ENCODE measurements at regions not wholly inside any gene's neighbourhood (a gene's known extent, or its start where the extent isn't known, plus 50 kb on each side); places are given as distances from the start of the nearest gene placed in this dataset.
"Not testable (repeated sequence)": the region's sequence is repeated elsewhere in the genome, so short reads cannot be mapped to it uniquely, and the experiment has no call there.

DNA sequence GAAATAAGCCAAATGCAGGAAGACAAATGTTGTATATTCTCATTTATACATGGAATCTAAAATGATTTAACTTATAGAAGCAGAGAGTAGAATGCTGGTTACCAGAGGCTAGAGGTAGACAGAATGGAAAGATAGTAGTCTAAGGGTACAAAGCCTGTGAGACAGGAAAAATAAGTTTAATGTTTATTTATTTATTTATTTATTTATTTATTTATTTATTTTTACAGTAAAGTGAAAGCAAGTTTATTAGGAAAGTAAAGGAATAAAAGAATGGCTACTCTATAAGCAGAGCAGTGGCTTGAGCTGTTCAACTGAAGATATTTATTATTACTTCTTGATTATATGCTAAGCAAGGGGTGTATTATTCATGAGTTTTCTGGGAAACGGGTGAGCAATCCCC is 203.2 kb downstream of the LAS1L start:
- no peak overlapping the region for H3K4me3 ChIP-seq (ENCODE audit: low read length)
- H3K4me1 ChIP-seq (ENCODE audit: control insufficient read depth, insufficient read depth, low read length): no peaks in the 10 kb centered on the region
- no peak overlapping the region for H3K9ac ChIP-seq (ENCODE audit: low read length)
- H3K27me3 ChIP-seq (ENCODE audit: control insufficient read depth, insufficient read depth, low read length): no peaks in the 10 kb centered on the region
- H3K27ac ChIP-seq (ENCODE audit: low read depth, low read length): no peak overlapping the region
- H3K36me3 ChIP-seq (ENCODE audit: control insufficient read depth, insufficient read depth, low read length): no peaks in the 10 kb centered on the region

DNA sequence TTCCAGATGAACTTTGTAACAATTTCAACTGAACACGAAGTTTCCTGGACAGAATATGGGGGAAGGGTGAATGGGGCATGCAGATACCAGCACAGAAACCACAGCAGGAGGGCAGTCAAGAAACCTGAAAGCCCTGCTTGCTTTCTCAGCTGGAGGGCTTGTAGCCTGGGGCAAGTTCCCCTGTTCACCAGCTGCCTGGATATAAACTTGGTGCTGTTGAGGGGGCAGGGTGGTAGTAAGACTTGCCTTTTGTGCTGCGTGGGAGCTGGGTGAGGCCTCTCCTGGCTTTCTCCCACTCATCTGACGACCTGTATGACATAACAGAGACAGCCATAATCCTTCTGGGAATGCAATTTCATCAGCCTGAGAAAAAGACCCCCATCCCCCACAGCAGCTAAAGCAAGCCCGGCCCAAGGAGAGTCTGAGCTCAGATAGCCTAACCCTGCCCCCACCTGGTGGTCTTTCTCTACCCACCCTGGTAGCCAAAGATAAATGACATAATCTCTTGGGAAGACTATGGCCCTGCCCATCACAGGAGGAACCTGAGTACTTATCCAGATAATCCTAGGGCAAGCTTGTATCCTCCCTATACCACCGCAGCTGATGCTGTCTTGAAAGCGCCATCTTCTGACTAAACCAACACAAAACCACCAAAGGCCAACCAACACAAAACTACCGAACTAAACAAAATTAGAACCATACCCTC is 234.3 kb downstream of the LAS1L start:
- no peak overlapping the region for H3K4me3 ChIP-seq (ENCODE audit: low read length)
- H3K27me3 ChIP-seq (ENCODE audit: control insufficient read depth, insufficient read depth, low read length): no peaks in the 10 kb centered on the region
- no peak overlapping the region for H3K9ac ChIP-seq (ENCODE audit: low read length)
- no peaks in the 10 kb centered on the region for H3K36me3 ChIP-seq (ENCODE audit: control insufficient read depth, insufficient read depth, low read length)
- no peak overlapping the region for H3K27ac ChIP-seq (ENCODE audit: low read depth, low read length)
- H3K4me1 ChIP-seq (ENCODE audit: control insufficient read depth, insufficient read depth, low read length): no peaks in the 10 kb centered on the region

DNA sequence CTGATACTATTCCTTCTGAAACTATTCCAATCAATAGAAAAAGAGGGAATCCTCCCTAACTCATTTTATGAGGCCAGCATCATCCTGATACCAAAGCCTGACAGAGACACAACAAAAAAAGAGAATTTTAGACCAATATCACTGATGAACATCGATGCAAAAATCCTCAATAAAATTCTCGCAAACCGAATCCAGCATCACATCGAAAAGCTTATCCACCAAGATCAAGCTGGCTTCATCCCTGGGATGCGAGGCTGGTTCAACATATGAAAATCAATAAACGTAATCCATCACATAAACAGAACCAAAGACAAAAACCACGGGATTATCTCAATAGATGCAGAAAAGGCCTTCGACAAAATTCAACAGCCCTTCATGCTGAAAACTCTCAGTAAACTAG is 251.7 kb downstream of the LAS1L start:
- H3K4me3 ChIP-seq (ENCODE audit: low read length); H3K36me3 ChIP-seq (ENCODE audit: control insufficient read depth, insufficient read depth, low read length); H3K27ac ChIP-seq (ENCODE audit: low read depth, low read length); H3K9ac ChIP-seq (ENCODE audit: low read length); H3K27me3 ChIP-seq (ENCODE audit: control insufficient read depth, insufficient read depth, low read length); H3K4me1 ChIP-seq (ENCODE audit: control insufficient read depth, insufficient read depth, low read length): not testable (repeated sequence)

DNA sequence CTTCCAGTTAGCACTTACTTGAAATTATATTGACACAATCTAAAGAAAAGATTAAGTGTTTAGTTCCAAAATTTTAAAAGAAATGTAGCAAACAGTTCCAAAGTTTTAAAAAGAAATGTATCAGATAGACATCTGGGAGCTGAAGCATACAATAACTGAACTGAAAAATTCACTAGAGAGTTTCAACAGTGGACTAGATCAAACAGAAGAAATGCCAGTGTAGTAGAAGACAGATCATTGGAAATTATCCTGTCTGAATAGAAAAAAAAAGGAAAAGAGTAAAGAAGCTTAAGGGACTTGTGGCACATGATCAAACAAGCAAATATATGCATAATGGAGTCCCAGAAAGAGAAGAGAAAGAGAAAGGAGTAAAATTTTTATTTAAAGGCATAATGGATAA is 261.4 kb downstream of the LAS1L start:
- Histone ChIP-seq H3K27ac (ENCODE audit: low read depth, low read length) (no peak overlapping the region), H3K4me3 (ENCODE audit: low read length) (no peak overlapping the region), H3K27me3 (ENCODE audit: control insufficient read depth, insufficient read depth, low read length) (no peaks in the 10 kb centered on the region), H3K9ac (ENCODE audit: low read length) (no peak overlapping the region), H3K4me1 (ENCODE audit: control insufficient read depth, insufficient read depth, low read length) (no peaks in the 10 kb centered on the region), H3K36me3 (ENCODE audit: control insufficient read depth, insufficient read depth, low read length) (no peaks in the 10 kb centered on the region)

DNA sequence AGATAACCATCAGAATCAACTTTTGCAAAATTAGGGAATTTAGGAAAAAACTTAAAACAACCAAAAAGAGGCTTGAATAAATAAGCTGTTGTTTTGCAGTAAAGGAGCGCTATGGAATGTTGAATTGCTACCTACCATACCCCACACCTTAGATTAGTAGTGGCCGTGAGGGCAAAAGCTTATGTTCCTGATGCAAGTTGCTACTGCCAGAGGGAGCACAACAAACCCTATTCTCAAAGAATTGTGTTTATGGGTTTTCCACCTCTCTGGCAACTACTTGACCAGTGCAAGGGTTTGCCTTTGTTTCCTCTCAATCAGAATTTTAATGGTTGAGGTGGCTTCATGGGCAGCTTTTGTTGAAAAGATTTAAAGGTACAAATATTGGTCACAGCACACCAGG is 268.1 kb downstream of the LAS1L start:
- Histone ChIP-seq H3K27me3 (ENCODE audit: control insufficient read depth, insufficient read depth, low read length) (no peaks in the 10 kb centered on the region), H3K4me3 (ENCODE audit: low read length) (no peak overlapping the region), H3K27ac (ENCODE audit: low read depth, low read length) (no peak overlapping the region), H3K36me3 (ENCODE audit: control insufficient read depth, insufficient read depth, low read length) (no peaks in the 10 kb centered on the region), H3K4me1 (ENCODE audit: control insufficient read depth, insufficient read depth, low read length) (no peaks in the 10 kb centered on the region), H3K9ac (ENCODE audit: low read length) (no peak overlapping the region)

DNA sequence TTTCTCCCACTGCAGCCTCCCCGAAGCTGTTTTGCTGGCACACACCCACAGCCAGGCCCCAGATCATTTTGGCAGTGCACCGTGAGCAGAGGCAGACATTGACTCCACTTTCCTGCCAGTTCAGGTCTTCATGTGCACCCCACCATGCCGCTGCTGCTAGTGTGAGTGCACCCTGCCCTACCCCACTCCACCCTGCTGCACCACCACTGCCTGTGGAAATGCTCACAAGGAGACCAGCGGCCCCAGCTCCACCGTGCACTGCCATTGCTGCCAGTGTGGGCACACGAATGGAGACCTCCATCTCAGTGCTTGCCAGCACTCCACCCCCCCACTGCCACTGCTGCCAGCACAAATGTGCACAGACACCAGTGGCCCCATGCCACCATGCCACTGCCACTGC is 277.6 kb upstream of the ZC4H2 start:
- H3K4me3 ChIP-seq (ENCODE audit: low read length): no peak overlapping the region
- no peak overlapping the region for H3K9ac ChIP-seq (ENCODE audit: low read length)
- H3K36me3 ChIP-seq (ENCODE audit: control insufficient read depth, insufficient read depth, low read length): no peaks in the 10 kb centered on the region
- no peaks in the 10 kb centered on the region for H3K27me3 ChIP-seq (ENCODE audit: control insufficient read depth, insufficient read depth, low read length)
- H3K4me1 ChIP-seq (ENCODE audit: control insufficient read depth, insufficient read depth, low read length): no peaks in the 10 kb centered on the region
- no peak overlapping the region for H3K27ac ChIP-seq (ENCODE audit: low read depth, low read length)

DNA sequence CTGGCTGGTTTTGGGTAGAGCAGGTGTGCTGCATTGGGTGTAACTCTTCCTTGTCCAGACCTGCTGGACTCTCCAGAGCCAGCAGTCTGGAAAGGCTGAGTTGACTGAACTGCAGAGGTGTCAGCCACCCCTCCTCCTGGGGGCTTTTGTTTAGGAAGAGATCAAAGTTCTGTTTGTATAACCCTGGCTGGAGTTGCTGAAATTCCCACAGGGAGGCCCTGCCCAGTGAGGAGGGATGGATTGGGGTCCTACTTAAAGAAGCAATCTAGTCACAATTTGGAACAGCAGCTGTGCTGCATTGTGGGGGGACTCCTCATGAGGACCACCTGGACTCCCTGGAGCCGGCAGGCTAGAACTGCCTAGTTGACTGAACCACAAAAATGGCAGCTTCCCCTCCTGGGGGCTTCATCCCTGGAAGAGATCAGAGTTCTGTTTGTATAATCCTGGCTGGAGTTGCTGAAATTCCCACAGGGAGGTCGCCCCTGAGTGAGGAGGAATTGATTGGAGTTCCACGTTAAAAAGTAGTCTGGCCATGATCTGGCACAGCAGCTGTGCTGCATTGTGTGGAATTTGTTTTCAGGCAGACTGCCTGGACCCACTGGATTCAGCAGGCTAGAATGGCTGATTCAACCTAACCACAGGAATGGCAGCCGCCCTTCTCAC is 264.9 kb upstream of the ZC4H2 start:
- Histone ChIP-seq H3K4me1 (ENCODE audit: control insufficient read depth, insufficient read depth, low read length) (no peaks in the 10 kb centered on the region), H3K4me3 (ENCODE audit: low read length) (no peak overlapping the region), H3K36me3 (ENCODE audit: control insufficient read depth, insufficient read depth, low read length) (no peaks in the 10 kb centered on the region), H3K27ac (ENCODE audit: low read depth, low read length) (no peak overlapping the region), H3K9ac (ENCODE audit: low read length) (no peak overlapping the region), H3K27me3 (ENCODE audit: control insufficient read depth, insufficient read depth, low read length) (no peaks in the 10 kb centered on the region)

DNA sequence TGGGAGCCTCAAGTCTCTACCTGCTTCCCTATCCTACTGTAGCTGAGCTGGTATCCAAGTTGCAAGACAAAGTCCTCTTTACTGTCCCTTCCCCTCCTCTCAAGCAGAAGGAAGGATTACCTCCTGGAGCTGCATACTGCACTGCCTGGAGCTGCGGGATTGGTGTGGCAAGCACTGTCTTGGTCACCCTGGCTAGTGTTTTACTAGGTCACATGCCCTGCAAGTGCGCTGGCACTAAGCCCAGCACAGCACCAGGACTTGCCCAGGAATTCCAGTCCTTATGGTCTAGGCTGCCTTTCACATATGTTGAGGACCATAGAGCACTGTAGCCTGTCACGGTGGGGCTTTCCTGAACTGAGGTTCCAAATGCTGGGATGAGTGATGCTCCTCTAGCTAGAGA is 227.3 kb upstream of the ZC4H2 start:
- Histone ChIP-seq H3K4me3 (ENCODE audit: low read length) (no peak overlapping the region), H3K4me1 (ENCODE audit: control insufficient read depth, insufficient read depth, low read length) (no peaks in the 10 kb centered on the region), H3K36me3 (ENCODE audit: control insufficient read depth, insufficient read depth, low read length) (no peaks in the 10 kb centered on the region), H3K27ac (ENCODE audit: low read depth, low read length) (no peak overlapping the region), H3K27me3 (ENCODE audit: control insufficient read depth, insufficient read depth, low read length) (no peaks in the 10 kb centered on the region), H3K9ac (ENCODE audit: low read length) (no peak overlapping the region)

DNA sequence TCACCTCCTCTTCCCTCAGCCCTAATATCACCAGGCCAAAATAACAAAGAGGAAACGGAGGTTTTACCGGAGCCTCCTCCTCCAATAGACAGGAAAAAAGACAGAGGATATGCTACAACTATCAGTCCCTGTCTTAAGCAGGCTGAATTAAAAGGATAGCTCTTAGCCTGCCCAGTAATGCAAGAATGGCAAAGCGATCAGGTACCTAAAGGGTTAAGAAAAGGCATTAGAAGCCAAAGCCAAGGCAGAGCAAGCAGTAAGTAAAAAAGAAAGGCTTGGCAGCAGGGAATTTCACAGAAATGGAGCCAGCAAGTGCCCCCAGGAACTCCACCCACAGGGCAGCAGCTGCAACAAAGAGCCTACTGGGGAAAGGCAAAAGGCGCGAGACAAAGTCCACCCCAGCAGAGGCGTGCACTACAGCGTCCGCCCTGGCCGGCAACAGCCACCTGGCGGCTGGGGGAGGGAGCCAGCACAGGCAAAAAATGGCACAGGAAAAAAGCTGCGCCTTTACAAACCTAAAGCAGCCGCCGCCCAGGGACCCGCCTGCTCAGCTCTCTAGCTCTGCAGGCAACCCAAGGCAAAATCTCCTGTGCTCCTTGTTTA is 220.6 kb upstream of the ZC4H2 start:
- Histone ChIP-seq H3K4me3 (ENCODE audit: low read length) (peak overlapping the region; percentile 46), H3K36me3 (ENCODE audit: control insufficient read depth, insufficient read depth, low read length) (no peaks in the 10 kb centered on the region), H3K9ac (ENCODE audit: low read length) (no peak overlapping the region), H3K27me3 (ENCODE audit: control insufficient read depth, insufficient read depth, low read length) (no peaks in the 10 kb centered on the region), H3K27ac (ENCODE audit: low read depth, low read length) (no peak overlapping the region), H3K4me1 (ENCODE audit: control insufficient read depth, insufficient read depth, low read length) (no peaks in the 10 kb centered on the region)

DNA sequence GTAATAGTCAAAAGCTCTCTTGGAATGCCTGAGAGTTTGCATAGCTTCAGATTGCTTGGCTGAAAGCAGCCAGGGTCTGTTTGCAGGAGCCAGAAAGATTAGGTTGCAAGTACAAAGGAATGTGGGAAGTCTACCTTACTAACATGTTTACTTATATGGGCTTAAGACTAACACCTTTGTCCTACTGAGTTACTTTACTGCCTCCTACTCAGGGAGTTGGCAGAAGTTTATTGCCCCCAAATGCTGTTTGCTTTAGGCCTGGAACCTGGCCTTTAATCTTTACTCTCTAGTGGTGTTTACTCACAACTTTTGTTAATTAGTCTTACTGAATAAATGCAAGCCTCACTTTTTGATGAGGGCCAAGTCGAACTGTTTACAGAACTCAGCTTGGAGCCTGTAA is 219.4 kb upstream of the ZC4H2 start:
- Histone ChIP-seq H3K4me1 (ENCODE audit: control insufficient read depth, insufficient read depth, low read length) (no peaks in the 10 kb centered on the region), H3K36me3 (ENCODE audit: control insufficient read depth, insufficient read depth, low read length) (no peaks in the 10 kb centered on the region), H3K4me3 (ENCODE audit: low read length) (no peak overlapping the region), H3K9ac (ENCODE audit: low read length) (no peak overlapping the region), H3K27me3 (ENCODE audit: control insufficient read depth, insufficient read depth, low read length) (no peaks in the 10 kb centered on the region), H3K27ac (ENCODE audit: low read depth, low read length) (no peak overlapping the region)

DNA sequence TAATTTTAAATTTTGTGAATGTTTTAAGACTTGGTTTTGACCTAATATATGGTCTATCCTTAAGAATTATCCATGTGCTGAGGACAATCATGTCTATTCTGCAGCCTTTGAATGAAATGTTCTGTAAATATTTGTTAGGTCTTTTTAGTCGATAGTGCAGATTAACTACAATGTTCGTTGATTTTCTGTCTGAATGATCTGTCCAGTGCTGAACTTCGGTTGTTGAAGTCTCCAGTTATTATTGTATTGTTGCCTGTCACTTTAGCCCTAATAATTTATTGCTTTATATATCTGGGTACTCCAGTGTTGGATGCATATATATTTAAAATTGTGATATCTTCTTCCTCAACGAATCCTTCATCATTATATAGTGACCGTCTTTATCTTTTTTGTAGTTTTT is 218.3 kb upstream of the ZC4H2 start:
- no peaks in the 10 kb centered on the region for H3K27me3 ChIP-seq (ENCODE audit: control insufficient read depth, insufficient read depth, low read length)
- H3K9ac ChIP-seq (ENCODE audit: low read length): no peak overlapping the region
- no peaks in the 10 kb centered on the region for H3K36me3 ChIP-seq (ENCODE audit: control insufficient read depth, insufficient read depth, low read length)
- no peak overlapping the region for H3K4me3 ChIP-seq (ENCODE audit: low read length)
- H3K4me1 ChIP-seq (ENCODE audit: control insufficient read depth, insufficient read depth, low read length): no peaks in the 10 kb centered on the region
- no peak overlapping the region for H3K27ac ChIP-seq (ENCODE audit: low read depth, low read length)

DNA sequence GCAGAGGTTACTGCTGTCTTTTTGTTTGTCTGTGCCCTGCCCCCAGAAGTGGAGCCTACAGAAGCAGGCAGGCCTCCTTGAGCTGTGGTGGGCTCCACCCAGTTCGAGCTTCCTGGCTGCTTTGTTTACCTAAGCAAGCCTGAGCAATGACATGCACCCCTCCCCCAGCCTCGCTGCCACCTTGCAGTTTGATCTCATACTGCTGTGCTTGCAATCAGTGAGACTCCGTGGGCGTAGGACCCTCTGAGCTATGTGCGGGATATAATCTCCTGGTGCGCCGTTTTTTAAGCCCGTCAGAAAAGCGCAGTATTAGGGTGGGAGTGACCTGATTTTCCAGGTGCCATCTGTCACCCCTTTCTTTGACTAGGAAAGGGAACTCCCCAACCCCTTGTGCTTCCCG is 187.1 kb upstream of the ZC4H2 start:
- H3K36me3 ChIP-seq (ENCODE audit: control insufficient read depth, insufficient read depth, low read length); H3K27ac ChIP-seq (ENCODE audit: low read depth, low read length); H3K4me1 ChIP-seq (ENCODE audit: control insufficient read depth, insufficient read depth, low read length); H3K27me3 ChIP-seq (ENCODE audit: control insufficient read depth, insufficient read depth, low read length); H3K4me3 ChIP-seq (ENCODE audit: low read length); H3K9ac ChIP-seq (ENCODE audit: low read length): not testable (repeated sequence)

DNA sequence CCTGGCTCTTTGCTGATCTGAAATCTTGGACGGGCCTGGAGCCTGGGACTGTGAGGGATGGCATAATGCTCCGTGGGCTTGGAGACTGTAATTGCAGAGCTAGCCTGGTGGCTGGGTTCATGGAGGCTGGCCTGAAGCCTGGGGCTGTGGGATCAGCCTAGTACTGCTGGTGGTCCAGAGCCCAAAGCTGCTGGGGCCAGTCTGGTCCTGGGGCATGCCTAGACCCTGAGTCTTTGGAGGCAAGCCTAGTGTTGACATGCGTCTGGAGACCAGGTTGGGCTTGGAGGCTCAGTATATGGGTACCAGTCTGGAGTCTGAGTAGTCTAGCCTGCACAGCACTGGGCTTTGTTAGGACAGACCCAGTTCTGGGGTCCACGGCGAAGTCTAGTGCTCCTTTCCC is 172.0 kb upstream of the ZC4H2 start:
- no peaks in the 10 kb centered on the region for H3K36me3 ChIP-seq (ENCODE audit: control insufficient read depth, insufficient read depth, low read length)
- no peak overlapping the region for H3K27ac ChIP-seq (ENCODE audit: low read depth, low read length)
- no peaks in the 10 kb centered on the region for H3K27me3 ChIP-seq (ENCODE audit: control insufficient read depth, insufficient read depth, low read length)
- no peak overlapping the region for H3K9ac ChIP-seq (ENCODE audit: low read length)
- H3K4me3 ChIP-seq (ENCODE audit: low read length): no peak overlapping the region
- no peaks in the 10 kb centered on the region for H3K4me1 ChIP-seq (ENCODE audit: control insufficient read depth, insufficient read depth, low read length)
